IPS DF 19.7 (cell line): ENCODE measurements at regions not wholly inside any gene's neighbourhood (a gene's known extent, or its start where the extent isn't known, plus 50 kb on each side); places are given as distances from the start of the nearest gene placed in this dataset.
A peak's percentile ranks its signal among the peaks of the same experiment; 100 is the strongest.
"Not testable (repeated sequence)": the region's sequence is repeated elsewhere in the genome, so short reads cannot be mapped to it uniquely, and the experiment has no call there.

ENCODE experiments used
- DNase-seq: peaks from one replicate; pipeline ENCODE4 v3.0.0-alpha.2; 2013; ENCODE audit warnings: low read depth, low spot score

DNA sequence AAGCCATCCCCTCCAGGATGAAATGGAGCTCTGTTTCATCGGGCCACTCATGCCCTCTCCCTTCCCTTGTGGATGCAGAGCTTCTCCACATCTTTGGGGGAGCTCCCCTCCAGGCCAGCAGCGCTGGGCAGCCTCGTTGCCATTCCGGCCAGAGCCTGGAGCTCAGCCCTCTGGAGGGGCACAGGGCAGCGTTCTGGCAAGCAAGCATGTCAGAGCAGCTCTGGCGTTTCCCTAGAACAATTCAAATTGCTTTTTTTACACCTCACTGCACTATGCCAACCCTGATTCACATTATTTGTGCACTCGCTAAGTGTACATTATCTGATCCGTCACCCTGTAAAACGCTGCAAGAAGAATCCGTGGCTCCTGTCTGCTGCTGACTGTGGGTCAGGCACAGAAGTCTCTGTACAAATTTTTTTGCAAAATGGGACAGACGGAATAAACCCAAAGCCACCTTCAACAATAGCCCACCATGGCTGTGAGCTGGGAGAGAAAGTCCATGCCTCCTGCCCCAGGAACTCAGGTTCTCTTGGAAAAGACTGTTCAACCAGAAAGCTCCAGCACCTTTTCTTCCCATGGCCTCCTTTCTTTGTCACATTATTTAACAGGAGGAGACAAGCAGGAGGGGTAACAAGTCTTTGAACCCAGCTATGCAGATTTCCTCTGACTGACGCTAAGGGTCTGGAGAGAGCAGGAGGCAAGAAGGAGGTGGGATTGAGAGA is 139.5 kb upstream of the CADM1 start:
- DNase-seq, result no peak

DNA sequence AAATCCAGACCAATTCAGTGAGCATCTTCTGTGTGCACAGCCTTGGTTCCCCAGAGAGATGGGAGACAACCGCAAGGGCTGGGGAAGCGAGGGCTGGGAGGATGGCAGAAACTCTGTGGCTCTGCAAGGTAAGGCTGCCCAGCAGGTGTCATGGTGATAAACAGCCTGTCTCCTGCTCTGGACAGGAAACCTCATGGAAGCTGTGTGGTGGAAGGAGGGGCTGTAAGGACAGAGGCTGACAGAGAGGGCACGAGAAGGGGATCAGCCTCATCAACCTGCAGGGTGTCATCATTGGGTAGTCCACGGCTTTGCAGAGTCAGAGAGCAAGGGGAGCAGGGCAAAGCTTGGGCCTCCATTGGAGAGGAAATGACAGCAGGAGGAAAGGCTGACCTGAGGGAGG is 138.4 kb upstream of the CADM1 start:
- no peak for DNase-seq

DNA sequence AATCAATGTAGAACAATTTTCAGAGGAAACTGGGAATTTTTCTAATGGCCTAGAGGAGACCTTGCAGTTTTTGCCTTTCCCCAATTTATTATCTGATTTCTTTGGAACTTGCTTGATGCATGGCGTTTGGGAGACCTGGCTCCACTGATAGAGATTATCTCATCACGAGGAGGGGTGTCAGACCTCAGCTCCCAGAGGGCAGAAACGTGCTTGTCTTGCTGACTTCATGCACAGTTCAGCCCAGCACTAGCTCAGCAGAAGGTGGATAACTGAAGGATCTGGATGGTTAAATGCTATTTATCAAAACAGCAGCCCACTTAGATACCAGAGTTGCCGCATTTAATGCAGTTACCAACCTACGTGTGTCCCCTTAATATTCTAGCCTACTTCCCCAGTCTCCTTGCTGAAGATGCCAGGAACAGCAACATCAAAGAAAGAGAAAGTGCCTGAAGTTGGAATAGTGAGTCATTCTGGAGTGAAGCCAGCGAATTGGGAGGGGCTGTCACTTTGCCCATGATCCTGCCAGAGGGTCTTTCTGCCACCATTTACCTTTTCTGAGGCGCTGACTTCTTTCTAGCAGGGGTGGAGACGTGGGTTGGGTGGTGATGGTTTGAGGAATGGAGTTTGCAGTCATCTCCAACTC is 133.5 kb upstream of the CADM1 start:
- no peak for DNase-seq

DNA sequence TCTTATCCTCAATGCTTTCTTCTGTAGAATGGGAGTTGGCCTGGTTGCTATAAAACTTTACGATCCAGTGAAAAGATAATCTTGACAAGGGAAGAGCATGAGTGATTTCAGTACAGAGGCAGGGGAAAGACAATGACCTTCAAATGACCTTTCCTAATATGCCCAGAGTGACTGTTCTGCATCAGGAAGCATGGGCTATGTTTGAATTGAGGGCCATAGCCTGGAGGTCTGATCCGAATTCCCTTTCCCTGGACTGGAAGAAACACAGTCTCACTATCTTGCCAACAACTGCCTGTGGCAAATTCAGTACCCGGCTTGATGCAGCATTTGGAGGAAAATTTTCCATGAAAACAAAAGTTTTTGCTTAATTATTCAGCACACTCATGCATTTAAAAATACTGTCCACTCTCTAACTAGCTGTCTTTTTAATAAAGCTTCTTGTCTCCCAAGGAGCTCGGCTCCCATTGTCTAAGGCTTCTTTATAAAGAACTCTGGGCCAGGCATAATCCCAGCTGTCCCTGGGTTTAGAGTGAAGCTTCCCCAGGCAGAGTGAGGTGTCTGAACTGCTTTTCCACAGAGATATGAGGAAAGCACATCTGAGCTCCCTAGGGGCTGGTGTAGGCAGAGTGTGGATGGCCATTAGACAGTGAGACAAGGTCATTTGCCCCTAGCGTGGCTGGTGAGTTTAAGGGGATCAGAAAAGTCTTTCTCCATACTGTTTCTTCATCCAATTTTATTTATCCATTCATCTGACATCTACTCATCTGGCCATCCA is 132.7 kb upstream of the CADM1 start:
- DNase-seq, result no peak

DNA sequence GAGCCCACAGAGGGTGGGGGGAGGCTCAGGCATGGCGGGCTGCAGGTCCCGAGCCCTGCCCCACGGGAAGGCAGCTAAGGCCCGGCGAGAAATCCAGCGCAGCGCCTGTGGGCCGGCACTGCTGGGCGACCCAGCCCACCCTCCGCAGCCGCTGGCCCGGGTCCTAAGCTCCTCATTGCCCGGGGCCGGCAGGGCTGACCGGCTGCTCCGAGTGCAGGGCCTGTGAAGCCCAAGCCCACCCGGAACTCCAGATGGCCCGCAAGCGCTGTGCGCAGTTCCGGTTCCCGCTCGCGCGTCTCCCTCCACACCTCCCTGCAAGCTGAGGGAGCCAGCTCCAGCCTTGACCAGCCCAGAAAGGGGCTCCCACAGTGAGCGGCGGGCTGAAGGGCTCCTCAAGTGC is 129.8 kb upstream of the CADM1 start:
- DNase-seq, result not testable (repeated sequence)

DNA sequence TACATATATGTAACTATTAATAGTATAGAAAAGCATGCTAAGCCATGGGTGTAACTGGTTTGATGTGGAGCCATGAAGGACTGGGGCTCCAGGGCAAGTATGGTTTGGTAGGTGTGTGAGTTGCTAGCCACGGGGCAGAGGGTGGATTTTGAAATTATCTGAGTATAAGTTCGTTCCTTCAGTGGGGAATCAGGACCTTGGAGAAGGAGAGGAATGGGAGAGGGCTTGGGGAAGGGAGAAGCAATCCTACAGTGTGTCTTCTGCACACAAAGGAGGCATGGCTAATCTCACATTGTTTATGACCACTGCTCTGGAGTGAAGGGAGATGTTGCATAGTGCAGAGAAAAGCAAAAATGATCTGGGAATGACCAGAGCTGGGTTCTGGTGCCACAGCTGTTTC is 127.8 kb upstream of the CADM1 start:
- DNase-seq, result no peak

DNA sequence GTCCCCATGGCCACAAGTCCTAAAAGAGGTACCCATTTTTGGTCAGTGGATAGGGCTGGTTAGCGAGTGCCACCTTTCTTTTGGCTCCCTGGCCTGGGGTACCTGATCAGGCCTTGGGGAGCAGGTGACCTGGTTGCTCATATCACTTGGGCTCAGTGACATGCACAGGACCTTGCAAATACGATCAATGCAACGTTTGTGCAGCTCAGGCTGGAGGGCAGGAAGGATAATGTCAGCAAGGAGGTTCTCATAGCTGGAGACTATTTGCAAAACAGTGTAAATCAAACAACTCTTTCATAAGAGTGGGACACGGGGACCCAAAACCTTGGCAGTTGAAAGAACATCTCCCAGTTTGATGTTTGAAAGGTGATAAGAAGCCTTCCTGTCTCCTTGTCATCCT is 127.4 kb upstream of the CADM1 start:
- DNase-seq, result no peak

DNA sequence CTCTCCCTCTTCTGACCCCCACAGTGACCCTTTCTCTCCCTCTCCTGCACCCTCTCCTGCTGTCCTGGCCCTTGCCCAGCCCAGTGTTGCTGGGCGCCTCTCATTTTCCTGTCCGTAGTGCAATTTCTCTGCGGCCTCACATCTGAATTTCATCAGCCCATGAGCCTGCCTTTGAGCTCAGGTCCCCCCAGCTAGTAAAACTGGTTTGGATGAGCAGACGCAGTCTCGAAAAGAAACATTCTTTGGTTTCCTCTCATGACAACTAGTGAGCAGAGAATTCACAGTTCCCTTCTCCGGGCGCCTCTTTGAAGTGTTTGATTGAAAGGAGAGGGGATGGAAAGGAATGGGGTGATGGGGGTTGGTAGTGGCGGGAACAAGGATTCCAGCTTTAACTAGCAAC is 126.0 kb upstream of the CADM1 start:
- no peak for DNase-seq

DNA sequence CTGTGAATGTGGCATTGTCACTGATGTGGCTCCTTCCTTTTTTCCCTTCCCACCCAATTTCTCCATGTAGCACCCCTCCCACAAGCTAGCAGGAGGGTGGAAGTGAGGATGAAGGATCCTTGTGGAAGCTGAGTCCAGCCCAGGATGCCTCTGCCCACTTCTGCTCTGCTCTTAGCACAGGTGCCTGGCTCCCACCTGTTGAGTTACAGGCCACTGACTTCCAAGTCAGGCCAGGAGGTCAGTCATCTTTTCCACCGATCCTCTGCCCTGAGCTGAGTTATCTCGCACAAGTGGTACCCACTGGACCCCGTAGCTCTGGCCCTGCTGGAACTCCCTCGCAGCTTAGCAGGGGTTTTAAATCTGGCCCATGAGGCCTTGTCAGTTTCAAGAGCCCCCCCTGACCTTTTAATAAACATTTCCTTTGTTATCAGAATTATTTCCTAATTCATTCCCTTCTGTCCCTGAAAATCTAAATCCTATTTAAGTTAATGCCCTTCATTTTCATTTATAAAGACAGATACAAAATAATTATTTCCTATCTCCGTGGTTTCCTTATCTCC is 125.3 kb upstream of the CADM1 start:
- DNase-seq, result no peak

DNA sequence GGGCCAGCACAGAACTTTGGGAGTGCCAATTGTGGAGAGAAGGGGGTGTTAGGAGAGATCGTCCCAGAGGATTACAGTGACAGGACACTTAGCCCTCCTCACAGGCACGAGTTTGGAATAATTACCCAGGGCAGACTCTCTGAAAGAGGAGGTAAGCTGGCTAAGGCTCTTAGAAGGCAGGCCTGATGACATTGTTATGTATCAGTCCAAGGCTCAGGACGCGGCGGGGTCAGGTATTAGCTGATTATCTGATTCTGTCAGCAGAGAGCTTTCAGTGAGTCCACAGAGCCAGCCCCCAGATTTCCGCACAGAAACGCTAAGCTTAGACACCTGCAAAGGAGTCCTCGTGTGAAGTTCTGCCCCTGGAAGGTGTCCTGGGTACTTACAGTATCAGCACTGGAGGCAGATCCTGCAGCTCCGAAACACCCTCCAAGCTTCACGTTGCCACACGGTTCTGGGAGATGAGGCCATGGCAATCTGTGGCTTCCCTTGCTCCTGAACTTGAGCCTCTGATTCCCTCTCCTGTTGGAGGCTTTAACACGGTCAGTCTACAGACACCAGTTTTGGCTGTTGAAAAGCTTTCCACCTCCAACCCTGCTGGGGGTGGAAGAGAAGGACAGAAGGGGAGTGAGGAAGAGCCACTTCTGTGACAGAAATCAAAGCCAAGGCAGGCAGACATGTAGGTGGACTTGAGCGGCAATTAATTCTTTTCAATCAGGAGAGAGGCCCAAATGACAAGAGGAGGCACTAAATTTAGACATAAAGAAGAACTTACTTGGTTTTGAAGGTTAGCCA is 123.6 kb upstream of the CADM1 start:
- no peak for DNase-seq

DNA sequence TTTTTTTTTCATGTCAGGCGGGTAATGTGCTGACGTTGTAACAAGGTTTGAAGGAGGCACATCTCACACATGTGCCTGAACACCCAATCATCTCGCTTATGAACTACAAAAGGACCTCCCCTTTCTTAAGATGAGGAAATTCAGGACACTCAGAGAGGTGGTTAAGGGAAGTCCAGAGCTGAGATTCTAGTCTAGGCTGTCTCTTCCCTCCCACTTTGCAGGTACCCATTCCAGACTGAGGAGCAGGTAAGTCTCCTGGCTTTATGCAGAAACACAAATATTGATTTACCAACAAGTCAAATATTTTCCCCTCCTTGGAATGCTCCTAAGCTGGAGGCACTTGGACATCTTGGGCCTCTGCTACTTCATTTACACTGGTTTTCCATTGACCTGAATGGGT is 122.9 kb upstream of the CADM1 start:
- no peak for DNase-seq

DNA sequence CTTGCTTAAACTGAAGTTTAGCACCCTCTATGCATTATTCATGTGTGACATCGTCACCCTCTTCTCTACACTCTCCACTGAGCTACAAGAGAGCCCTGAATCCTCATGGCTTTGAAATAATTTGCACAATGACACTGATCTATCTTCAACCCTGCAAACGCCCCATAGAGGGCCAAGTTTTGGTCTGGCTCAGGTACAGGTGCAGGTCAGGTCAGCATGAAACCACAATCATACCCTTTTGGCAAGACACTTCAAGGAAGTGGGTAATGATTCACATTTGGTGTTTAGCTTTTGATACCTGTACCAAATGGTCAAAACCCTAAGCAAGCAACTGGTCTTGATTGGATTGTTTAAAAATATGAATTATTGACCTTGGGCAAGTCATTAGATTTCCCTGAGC is 122.2 kb upstream of the CADM1 start:
- DNase-seq, result no peak

DNA sequence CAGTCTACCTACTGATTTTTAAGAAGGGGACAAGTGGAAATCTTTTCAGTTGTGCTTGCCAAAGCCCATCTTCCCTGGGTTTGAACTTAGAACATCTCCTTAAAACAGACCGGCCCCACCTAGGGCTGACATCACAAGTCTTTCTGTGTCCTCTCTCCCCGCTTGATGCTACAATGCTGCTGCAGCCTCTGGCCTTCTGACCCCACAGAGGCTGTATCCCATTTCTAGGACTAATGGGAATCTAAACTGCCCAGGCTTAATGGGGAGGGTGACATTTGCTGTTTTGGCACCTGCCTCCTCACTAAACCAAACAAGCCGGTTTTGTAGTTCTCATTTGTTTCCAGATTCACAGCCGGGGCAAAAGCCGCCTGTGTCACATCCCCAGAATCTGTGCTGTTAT is 121.3 kb upstream of the CADM1 start:
- no peak for DNase-seq

DNA sequence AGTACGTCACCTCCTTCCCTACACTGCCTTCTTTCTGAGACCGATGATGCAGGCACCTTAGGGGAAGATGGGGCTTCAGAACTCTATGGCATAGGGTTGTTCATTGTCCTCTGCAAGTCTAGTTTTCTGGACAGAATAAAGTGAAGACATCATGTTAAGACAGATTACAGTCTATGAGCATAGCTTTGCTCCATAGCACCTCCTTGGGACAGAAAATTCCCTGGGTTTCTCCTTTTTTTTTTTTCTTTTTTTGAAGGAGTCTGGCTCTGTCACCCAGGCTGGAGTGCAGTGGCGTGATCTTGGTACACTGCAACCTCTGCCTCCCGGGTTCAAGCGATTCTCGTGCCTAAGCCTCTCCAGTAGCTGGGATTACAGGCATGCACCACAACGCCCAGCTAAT is 119.8 kb upstream of the CADM1 start:
- DNase-seq, result no peak

DNA sequence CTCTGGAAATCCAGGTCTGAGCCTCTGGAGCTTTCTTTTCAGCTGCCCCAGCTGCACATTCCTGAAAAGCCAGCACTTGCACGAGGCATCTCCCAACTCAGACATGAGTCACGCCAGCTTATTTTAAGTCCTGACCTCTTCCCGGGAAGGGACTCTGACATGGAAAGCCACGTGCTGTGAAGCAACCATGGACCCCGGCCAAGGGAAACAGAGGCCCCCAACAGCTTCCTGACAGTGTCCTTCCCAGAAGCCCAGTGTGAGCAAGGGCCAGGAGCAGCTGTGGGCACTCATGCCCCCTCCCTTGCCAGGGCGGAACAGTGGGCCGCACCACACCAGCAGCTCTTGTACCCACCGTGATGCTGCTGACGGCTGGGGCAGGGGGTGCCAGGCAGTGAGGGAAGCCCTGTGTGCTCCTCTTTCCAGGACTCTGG is 118.8 kb upstream of the CADM1 start:
- DNase-seq, result no peak

DNA sequence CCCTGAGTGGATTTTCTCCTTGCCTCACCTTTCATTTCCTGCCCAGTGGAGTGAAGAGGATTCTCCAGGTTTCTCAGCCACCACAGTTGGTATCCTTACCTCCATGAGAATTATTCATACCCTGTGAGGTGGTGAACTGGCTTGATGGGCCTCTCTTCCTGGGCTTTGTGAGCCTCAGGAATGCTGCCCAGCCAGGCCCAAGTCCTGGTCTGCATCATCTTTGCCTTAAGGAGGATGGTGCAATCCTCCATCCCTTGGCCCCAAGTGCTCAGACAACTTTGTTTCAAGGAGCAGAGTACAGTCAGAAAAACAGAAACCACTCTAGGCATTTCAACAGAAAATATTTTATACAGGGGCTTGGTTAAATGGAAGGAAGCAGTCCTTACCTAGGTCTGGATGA is 114.2 kb upstream of the CADM1 start:
- no peak for DNase-seq

DNA sequence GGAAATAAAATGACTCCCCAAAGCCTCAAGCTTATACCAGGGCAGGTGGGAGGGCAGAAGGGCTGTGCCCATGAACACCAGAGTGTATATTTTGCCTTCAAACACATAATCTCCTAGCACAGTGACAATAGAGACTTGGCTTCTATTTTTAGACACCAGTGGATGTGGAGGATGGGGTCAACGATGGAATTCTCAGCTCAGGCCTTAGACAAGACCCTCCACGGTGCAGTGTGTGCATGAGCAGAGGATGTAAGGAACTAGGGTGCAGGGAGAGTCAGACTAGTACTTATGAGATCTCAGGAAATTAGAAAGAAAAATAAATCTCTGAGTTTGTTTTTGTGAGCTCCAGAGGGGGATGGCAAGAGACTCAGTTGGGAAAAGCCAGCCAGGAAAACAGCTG is 113.6 kb upstream of the CADM1 start:
- no peak for DNase-seq

DNA sequence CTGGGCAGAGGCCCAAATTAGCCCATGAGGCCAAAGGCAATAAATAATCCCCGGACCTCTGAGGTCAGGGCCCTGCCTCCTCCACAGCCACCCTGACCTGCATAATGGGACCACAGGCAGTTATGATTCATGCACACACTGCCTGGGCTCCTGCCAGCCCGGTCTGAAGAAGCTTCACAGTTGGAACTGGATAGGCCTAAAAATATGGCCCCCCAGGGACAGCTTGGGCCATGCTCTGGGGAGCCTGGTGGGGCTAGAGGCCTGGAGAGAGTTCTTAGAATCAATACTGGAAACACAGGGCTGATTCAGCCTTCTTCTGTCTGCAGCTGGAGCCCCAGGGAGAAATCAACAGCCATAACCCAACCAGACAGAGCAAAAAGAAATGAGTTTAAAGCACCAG is 112.8 kb upstream of the CADM1 start:
- no peak for DNase-seq

DNA sequence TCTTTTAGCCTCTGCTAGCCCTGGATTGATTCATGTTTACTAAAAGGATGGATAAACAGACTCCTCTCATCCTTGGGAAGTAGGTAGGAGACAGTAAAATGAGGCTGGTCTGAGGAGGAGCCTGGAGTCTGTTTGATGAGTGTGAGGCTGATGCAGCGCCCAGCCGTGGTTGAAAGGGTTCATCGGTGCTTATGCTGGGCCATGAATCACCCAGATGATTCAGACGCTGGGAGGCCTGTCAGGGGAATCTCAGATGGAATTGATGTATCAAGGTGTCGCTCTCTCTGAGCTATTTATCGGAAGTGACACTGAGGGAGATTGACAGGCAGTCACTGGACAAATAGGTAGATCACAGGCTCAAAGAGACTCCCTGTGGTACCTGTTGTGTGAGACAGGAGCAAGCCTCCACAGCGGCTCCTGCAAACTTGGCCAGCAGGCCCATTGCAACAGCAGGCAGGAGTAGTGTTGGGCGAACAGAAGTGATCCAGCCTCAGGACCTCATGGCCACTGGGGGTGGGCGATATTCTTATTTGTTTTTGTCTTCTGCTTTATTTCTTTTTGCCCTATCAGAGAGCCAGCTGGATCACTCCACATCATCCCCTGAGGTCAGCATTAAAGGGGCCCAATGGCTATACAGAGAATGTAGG is 109.9 kb upstream of the CADM1 start:
- DNase-seq, result no peak

DNA sequence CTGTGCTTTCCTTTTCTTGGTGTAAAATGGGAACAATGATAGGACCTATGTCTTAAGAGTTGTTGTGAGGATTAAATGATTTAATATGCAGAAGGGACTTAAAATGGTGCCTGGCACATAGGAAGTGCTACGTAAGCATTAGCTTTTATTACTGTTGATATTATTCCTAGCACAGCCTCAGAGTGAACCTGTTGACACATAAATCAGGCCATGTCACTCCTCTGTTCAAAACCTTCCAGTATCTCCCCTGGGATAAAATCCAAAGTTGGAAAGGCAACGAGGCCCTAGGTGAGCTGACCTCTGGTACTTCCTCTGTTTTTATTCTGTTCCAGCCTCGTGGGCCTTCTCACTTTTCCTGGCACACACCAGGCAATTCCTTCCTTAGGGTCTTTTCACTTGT is 108.8 kb upstream of the CADM1 start:
- no peak for DNase-seq

DNA sequence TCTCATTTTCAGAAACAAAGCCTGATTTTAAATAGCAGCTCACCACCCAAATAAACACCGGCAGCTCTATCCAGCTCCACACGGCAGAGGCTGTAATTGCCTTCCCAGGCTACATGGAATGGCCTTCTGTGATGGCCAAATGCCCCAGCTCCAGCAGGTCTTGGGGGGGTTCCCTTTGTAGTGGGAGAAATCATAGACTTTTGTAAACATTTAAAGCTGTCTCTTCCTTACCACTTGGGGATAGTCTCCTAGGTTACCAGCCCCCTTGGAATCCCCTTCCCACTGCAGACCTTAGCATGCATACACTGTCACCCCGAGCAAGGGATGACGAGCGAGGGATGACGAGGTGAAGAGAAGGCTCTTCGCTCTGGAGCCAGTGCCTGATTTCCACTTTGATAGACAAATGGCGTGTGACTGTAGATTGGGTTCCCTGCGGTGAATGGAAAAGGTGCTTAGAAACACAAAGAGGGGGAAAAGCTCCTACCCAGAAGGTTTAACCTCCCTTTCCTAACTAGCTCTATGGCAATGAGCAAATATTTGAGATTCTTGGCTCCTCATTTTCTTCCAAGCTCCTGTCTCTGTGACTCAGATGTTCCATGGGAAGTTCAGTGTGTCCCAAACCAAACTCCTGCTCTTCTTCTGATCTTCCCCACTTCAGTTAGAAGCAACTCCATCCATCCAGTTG is 108.0 kb upstream of the CADM1 start:
- DNase-seq, result peak; percentile 40
